Astrocyte (in vitro differentiated cells and primary cell): ENCODE measurements at regions not wholly inside any gene's neighbourhood (a gene's known extent, or its start where the extent isn't known, plus 50 kb on each side); places are given as distances from the start of the nearest gene placed in this dataset.

Experiments
- DNase-seq: peaks from one replicate; pipeline ENCODE4 v3.0.0-alpha.2; 2010; ENCODE audit warnings: low read depth
- FAIRE-seq: peaks from 2 replicates; lab custom pipeline; 2011; peaks lifted over from hg19 to GRCh38; lab: Jason Lieb, UNC
- H2AFZ ChIP-seq: 2 replicates; pipeline ENCODE4 v1.6.0; 2012; ENCODE audit warnings: low read depth, low read length, inconsistent platforms
- H3K27ac ChIP-seq: 2 replicates; pipeline ENCODE4 v1.5.1; 2011; ENCODE audit warnings: low read depth, low read length, inconsistent platforms
- H3K27me3 ChIP-seq: 2 replicates; pipeline ENCODE4 v1.6.0; 2011; ENCODE audit warnings: low read length, inconsistent platforms; ENCODE audit not compliant: insufficient read depth
- H3K36me3 ChIP-seq: 2 replicates; pipeline ENCODE4 v1.5.1; 2011; ENCODE audit warnings: low read length, inconsistent platforms; ENCODE audit not compliant: insufficient read depth
- H3K4me1 ChIP-seq: 2 replicates; pipeline ENCODE4 v1.5.1; 2011; ENCODE audit warnings: low read length, inconsistent platforms; ENCODE audit not compliant: insufficient read depth
- H3K4me2 ChIP-seq: 2 replicates; pipeline ENCODE4 v1.6.0; 2012; ENCODE audit warnings: low read length, inconsistent platforms
- H3K4me3 ChIP-seq: 2 replicates; pipeline ENCODE4 v1.5.1; 2011; ENCODE audit warnings: low read depth, mild to moderate bottlenecking, low read length, inconsistent platforms; ENCODE audit not compliant: insufficient read depth
- H3K79me2 ChIP-seq: 2 replicates; pipeline ENCODE4 v1.6.0; 2012; ENCODE audit warnings: mild to moderate bottlenecking, low read length, inconsistent platforms; ENCODE audit not compliant: insufficient read depth
- H3K9ac ChIP-seq: 2 replicates; pipeline ENCODE4 v1.6.0; 2012; ENCODE audit warnings: mild to moderate bottlenecking, low read length, inconsistent platforms
- H3K9me3 ChIP-seq: 2 replicates; pipeline ENCODE4 v1.5.1; 2012; ENCODE audit warnings: low read depth, mild to moderate bottlenecking, low read length, inconsistent platforms; ENCODE audit not compliant: insufficient read depth
- H4K20me1 ChIP-seq: 2 replicates; pipeline ENCODE4 v1.6.0; 2012; ENCODE audit warnings: low read length, inconsistent platforms; ENCODE audit not compliant: insufficient read depth
- H3K27ac Mint-ChIP-seq: one replicate; pipeline ENCODE4 v1.8.0; 2021; ENCODE audit warnings: mild to moderate bottlenecking, mixed read lengths; ENCODE audit not compliant: unreplicated experiment
- H3K27me3 Mint-ChIP-seq: one replicate; pipeline ENCODE4 v1.8.0; 2021; ENCODE audit warnings: low read depth, mixed read lengths; ENCODE audit not compliant: unreplicated experiment
- H3K36me3 Mint-ChIP-seq: one replicate; pipeline ENCODE4 v1.8.0; 2021; ENCODE audit warnings: low read depth, mixed read lengths; ENCODE audit not compliant: unreplicated experiment
- H3K4me1 Mint-ChIP-seq: one replicate; pipeline ENCODE4 v1.8.0; 2021; ENCODE audit warnings: low read depth, mixed read lengths; ENCODE audit not compliant: unreplicated experiment
- H3K4me3 Mint-ChIP-seq: one replicate; pipeline ENCODE4 v1.8.0; 2021; ENCODE audit warnings: mild to moderate bottlenecking, moderate library complexity, mixed read lengths; ENCODE audit not compliant: unreplicated experiment
- H3K9me3 Mint-ChIP-seq: one replicate; pipeline ENCODE4 v1.8.0; 2021; ENCODE audit warnings: mild to moderate bottlenecking, mixed read lengths; ENCODE audit not compliant: unreplicated experiment
- EZH2 ChIP-seq: IDR thresholded peaks from 2 replicates; pipeline ENCODE4 v1.6.1; 2012; ENCODE audit warnings: mild to moderate bottlenecking, low read length, inconsistent platforms; ENCODE audit not compliant: insufficient read depth
- TF ChIP-seq, protein P1 (sequence below): IDR thresholded peaks from 2 replicates; pipeline ENCODE4 v1.5.1; 2011; ENCODE audit warnings: low read depth, mild to moderate bottlenecking, inconsistent platforms, low read length, moderate library complexity; ENCODE audit not compliant: insufficient read depth

- Histone ChIP-seq H3K4me1 (peaks cover 6% of the 10 kb centered on the region), H3K36me3 (no peaks in the 10 kb centered on the region), H3K27me3 (peaks cover 2% of the 10 kb centered on the region), H2AFZ (no peak overlapping the region), H3K79me2 (no peaks in the 10 kb centered on the region), H4K20me1 (no peaks in the 10 kb centered on the region), H3K4me3 (no peak overlapping the region), H3K4me2 (no peak overlapping the region), H3K27ac (no peak overlapping the region), H3K9ac (no peak overlapping the region), H3K9me3 (no peaks in the 10 kb centered on the region)
- H3K27ac Mint-ChIP-seq, result no peak overlapping the region
- no peaks in the 10 kb centered on the region for H3K4me1 Mint-ChIP-seq
- H3K4me3 Mint-ChIP-seq, result no peak overlapping the region
- peaks cover 18% of the 10 kb centered on the region for H3K27me3 Mint-ChIP-seq
- TF ChIP-seq EZH2, result no peak
- TF ChIP-seq, protein P1, sequence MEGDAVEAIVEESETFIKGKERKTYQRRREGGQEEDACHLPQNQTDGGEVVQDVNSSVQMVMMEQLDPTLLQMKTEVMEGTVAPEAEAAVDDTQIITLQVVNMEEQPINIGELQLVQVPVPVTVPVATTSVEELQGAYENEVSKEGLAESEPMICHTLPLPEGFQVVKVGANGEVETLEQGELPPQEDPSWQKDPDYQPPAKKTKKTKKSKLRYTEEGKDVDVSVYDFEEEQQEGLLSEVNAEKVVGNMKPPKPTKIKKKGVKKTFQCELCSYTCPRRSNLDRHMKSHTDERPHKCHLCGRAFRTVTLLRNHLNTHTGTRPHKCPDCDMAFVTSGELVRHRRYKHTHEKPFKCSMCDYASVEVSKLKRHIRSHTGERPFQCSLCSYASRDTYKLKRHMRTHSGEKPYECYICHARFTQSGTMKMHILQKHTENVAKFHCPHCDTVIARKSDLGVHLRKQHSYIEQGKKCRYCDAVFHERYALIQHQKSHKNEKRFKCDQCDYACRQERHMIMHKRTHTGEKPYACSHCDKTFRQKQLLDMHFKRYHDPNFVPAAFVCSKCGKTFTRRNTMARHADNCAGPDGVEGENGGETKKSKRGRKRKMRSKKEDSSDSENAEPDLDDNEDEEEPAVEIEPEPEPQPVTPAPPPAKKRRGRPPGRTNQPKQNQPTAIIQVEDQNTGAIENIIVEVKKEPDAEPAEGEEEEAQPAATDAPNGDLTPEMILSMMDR, result no peak
- no peak for FAIRE-seq
- H3K9me3 Mint-ChIP-seq, result no peaks in the 10 kb centered on the region
- DNase-seq, result no peak
- no peaks in the 10 kb centered on the region for H3K36me3 Mint-ChIP-seq
These were observed 80.6 kb downstream of the RCN1 start for GRCh38 chr11:32171445-32171844.

- no peaks in the 10 kb centered on the region for H3K79me2 ChIP-seq
- peak overlapping the region; percentile 61 for H3K9ac ChIP-seq
- no peaks in the 10 kb centered on the region for H3K4me1 Mint-ChIP-seq
- FAIRE-seq (no peak), DNase-seq (no peak)
- peaks cover 18% of the 10 kb centered on the region for H3K27me3 Mint-ChIP-seq
- H3K4me2 ChIP-seq, result peak overlapping the region; percentile 92
- H3K4me3 Mint-ChIP-seq, result no peak overlapping the region
- H3K36me3 Mint-ChIP-seq, result no peaks in the 10 kb centered on the region
- peaks cover 6% of the 10 kb centered on the region for H3K4me1 ChIP-seq
- H3K27ac ChIP-seq, result no peak overlapping the region
- peak overlapping the region; percentile 77 for H2AFZ ChIP-seq
- H3K27ac Mint-ChIP-seq, result no peak overlapping the region
- no peaks in the 10 kb centered on the region for H3K36me3 ChIP-seq
- TF ChIP-seq, protein P1, result no peak
- no peak for TF ChIP-seq EZH2
- no peaks in the 10 kb centered on the region for H4K20me1 ChIP-seq
- H3K9me3 Mint-ChIP-seq, result no peaks in the 10 kb centered on the region
- peaks cover 5% of the 10 kb centered on the region for H3K27me3 ChIP-seq
- no peaks in the 10 kb centered on the region for H3K9me3 ChIP-seq
- H3K4me3 ChIP-seq, result peak overlapping the region; percentile 51
These were observed 81.4 kb downstream of the RCN1 start for GRCh38 chr11:32172041-32172847.
